Activated naive CD4-positive, alpha-beta T cell treated with anti-CD3 and anti-CD28 coated beads, Interleukin-2, amount 50 U/mL, for 72 hours (primary cell): ENCODE measurements at regions not wholly inside any gene's neighbourhood (a gene's known extent, or its start where the extent isn't known, plus 50 kb on each side); places are given as distances from the start of the nearest gene placed in this dataset.
A peak's percentile ranks its signal among the peaks of the same experiment; 100 is the strongest.
"Not testable (repeated sequence)": the region's sequence is repeated elsewhere in the genome, so short reads cannot be mapped to it uniquely, and the experiment has no call there.

Experiments used
- ATAC-seq, 2 donors: fragments of 150-1000 bp; cut with Tn5 transposase; 2 replicates each; pipeline ENCODE4 v1.10.0; 2021; ENCODE audit warnings: mild to moderate bottlenecking in 2 of 2, moderate library complexity in 2 of 2
- DNase-seq, 2 donors: peaks; one replicate each; pipeline ENCODE4 v3.0.0; 2021 to 2022; ENCODE audit warnings: low spot score in 2 of 2
- H3K27ac Mint-ChIP-seq, 2 donors: one replicate each; pipeline ENCODE4 v1.8.0; 2022; ENCODE audit warnings: mild to moderate bottlenecking in 2 of 2, mixed read lengths in 2 of 2
- H3K36me3 Mint-ChIP-seq, 2 donors: one replicate each; pipeline ENCODE4 v1.8.0; 2022; ENCODE audit warnings: mixed read lengths in 2 of 2
- H3K9me3 Mint-ChIP-seq, 2 donors: one replicate each; pipeline ENCODE4 v1.8.0; 2022; ENCODE audit warnings: mixed read lengths in 2 of 2

- H3K27ac Mint-ChIP-seq, ATAC-seq, DNase-seq, H3K9me3 Mint-ChIP-seq, H3K36me3 Mint-ChIP-seq: not testable (repeated sequence)
Observed at GRCh38 chr16:29132444-29132843, 147.6 kb downstream of the LAT start.

GRCh38 chr16:29130901-29131851 is 146.3 kb downstream of the LAT start:
- not testable (repeated sequence) for H3K9me3 Mint-ChIP-seq, DNase-seq, H3K27ac Mint-ChIP-seq, ATAC-seq, H3K36me3 Mint-ChIP-seq

- not testable (repeated sequence) for ATAC-seq, H3K27ac Mint-ChIP-seq, H3K9me3 Mint-ChIP-seq, H3K36me3 Mint-ChIP-seq, DNase-seq
Observed at GRCh38 chr16:29130131-29130711, 145.4 kb downstream of the LAT start.

GRCh38 chr16:29129458-29130038 is 144.7 kb downstream of the LAT start:
- H3K9me3 Mint-ChIP-seq, ATAC-seq, H3K36me3 Mint-ChIP-seq, H3K27ac Mint-ChIP-seq, DNase-seq: not testable (repeated sequence)

GRCh38 chr16:29128732-29129457 is 144.0 kb downstream of the LAT start:
- not testable (repeated sequence) for H3K9me3 Mint-ChIP-seq, H3K27ac Mint-ChIP-seq, ATAC-seq, H3K36me3 Mint-ChIP-seq
- DNase-seq, result peak in 1 of 2 donors; percentile 47

- DNase-seq, result peak in 1 of 2 donors; percentile 26
- not testable (repeated sequence) for ATAC-seq
Observed at GRCh38 chr16:29127806-29128420, 143.1 kb downstream of the LAT start.

GRCh38 chr16:29126616-29127015 is 141.8 kb downstream of the LAT start:
- DNase-seq (no peak), ATAC-seq (no peak)
- no peaks in the 10 kb centered on the region for H3K9me3 Mint-ChIP-seq
- H3K36me3 Mint-ChIP-seq, result no peaks in the 10 kb centered on the region
- H3K27ac Mint-ChIP-seq, result peak overlapping the region in 1 of 2 donors; percentile 39

More at GRCh38 chr16:29127806-29128420, 143.1 kb downstream of the LAT start:
- H3K9me3 Mint-ChIP-seq, H3K27ac Mint-ChIP-seq, H3K36me3 Mint-ChIP-seq: not testable (repeated sequence)

GRCh38 chr16:29126057-29126494 is 141.2 kb downstream of the LAT start:
- Mint-ChIP-seq H3K27ac (peak overlapping the region in 1 of 2 donors; percentile 39), H3K9me3 (no peaks in the 10 kb centered on the region), H3K36me3 (no peaks in the 10 kb centered on the region)
- peak; percentile 61 to 63 for ATAC-seq
- DNase-seq, result peak in 1 of 2 donors; percentile 44

- no peak for ATAC-seq
- Mint-ChIP-seq H3K27ac (no peak overlapping the region), H3K9me3 (no peaks in the 10 kb centered on the region), H3K36me3 (no peaks in the 10 kb centered on the region)
- DNase-seq, result no peak
Observed at GRCh38 chr16:29124828-29125227, 140.0 kb downstream of the LAT start.

GRCh38 chr16:29124162-29124561 is 139.3 kb downstream of the LAT start:
- H3K27ac Mint-ChIP-seq, ATAC-seq, H3K9me3 Mint-ChIP-seq, H3K36me3 Mint-ChIP-seq, DNase-seq: not testable (repeated sequence)

- not testable (repeated sequence) for H3K27ac Mint-ChIP-seq, ATAC-seq, DNase-seq, H3K9me3 Mint-ChIP-seq
- H3K36me3 Mint-ChIP-seq, result peaks cover 16 to 20% of the 10 kb centered on the region in 2 donors
Observed at GRCh38 chr16:29120680-29121079, 135.8 kb downstream of the LAT start.

- H3K27ac Mint-ChIP-seq, result peak overlapping the region in 1 of 2 donors; percentile 50
- not testable (repeated sequence) for DNase-seq, H3K9me3 Mint-ChIP-seq
- peaks cover 19 to 38% of the 10 kb centered on the region in 2 donors for H3K36me3 Mint-ChIP-seq
- peak in 1 of 2 donors; percentile 20 for ATAC-seq
Observed at GRCh38 chr16:29118301-29118957, 133.6 kb downstream of the LAT start.

- ATAC-seq (no peak), DNase-seq (no peak)
- Mint-ChIP-seq H3K36me3 (peaks cover 24 to 41% of the 10 kb centered on the region in 2 donors), H3K9me3 (no peaks in the 10 kb centered on the region), H3K27ac (no peak overlapping the region)
Observed at GRCh38 chr16:29117631-29118030, 132.8 kb downstream of the LAT start.

- peaks cover 24 to 41% of the 10 kb centered on the region in 2 donors for H3K36me3 Mint-ChIP-seq
- H3K9me3 Mint-ChIP-seq, result no peaks in the 10 kb centered on the region
- DNase-seq (no peak), ATAC-seq (no peak)
- peak overlapping the region; percentile 82 to 94 for H3K27ac Mint-ChIP-seq
Observed at GRCh38 chr16:29116980-29117379, 132.1 kb downstream of the LAT start.

GRCh38 chr16:29116207-29116606 is 131.4 kb downstream of the LAT start:
- not testable (repeated sequence) for DNase-seq, H3K9me3 Mint-ChIP-seq
- H3K27ac Mint-ChIP-seq, result peak overlapping the region; percentile 82 to 94
- peak in 1 of 2 donors; percentile 16 for ATAC-seq
- H3K36me3 Mint-ChIP-seq, result peaks cover 24 to 41% of the 10 kb centered on the region in 2 donors

GRCh38 chr16:29115802-29116141 is 130.9 kb downstream of the LAT start:
- H3K9me3 Mint-ChIP-seq, result not testable (repeated sequence)
- DNase-seq (peak in 1 of 2 donors; percentile 35), ATAC-seq (peak; percentile 85 to 91)
- Mint-ChIP-seq H3K36me3 (peaks cover 24 to 41% of the 10 kb centered on the region in 2 donors), H3K27ac (peak overlapping the region; percentile 82 to 94)
